SK-N-SH (cell line): ENCODE measurements at regions not wholly inside any gene's neighbourhood (a gene's known extent, or its start where the extent isn't known, plus 50 kb on each side); places are given as distances from the start of the nearest gene placed in this dataset.

ENCODE experiments used
- CTCF ChIA-PET: fragments of 300-600, 350-600 bp; formaldehyde crosslinking; extraction: SDS; loops from one replicate; lab custom pipeline; 2021; lab: Yijun Ruan, JAX
- POLR2A ChIA-PET: fragments of 350-600 bp; sonication (Branson Sonifier 250); formaldehyde crosslinking; extraction: SDS; loops from one replicate; lab custom pipeline; 2020; ENCODE audit warnings: antibody characterized with exemption, inconsistent platforms; lab: Yijun Ruan, JAX
- DNase-seq: peaks from one replicate; pipeline ENCODE4 v3.0.0; 2012
- H2AFZ ChIP-seq: fragments of 200-600 bp; sonication (generic); 2 replicates; pipeline ENCODE4 v1.8.1; 2016; ENCODE audit warnings: antibody characterized with exemption, mild to moderate bottlenecking, low read depth
- H3F3A ChIP-seq: fragments of 200-600 bp; sonication (generic); replicated peaks from 2 replicates; pipeline ENCODE3; 2016; ENCODE audit warnings: antibody characterized with exemption, mild to moderate bottlenecking; ENCODE audit not compliant: insufficient read depth
- H3K27ac ChIP-seq, 2 experiments: fragments of 200-500 bp in 1 of 2; fragments of 200-600 bp in 1 of 2; sonication (Bioruptor generic) in 1 of 2; sonication (generic), shearing (Covaris generic) in 1 of 2; 2 replicates each; pipeline versions ENCODE4 v1.5.1 to v1.6.1; 2014 to 2016; ENCODE audit warnings: low read depth in 2 of 2, inconsistent platforms in 1 of 2, low read length in 1 of 2, mild to moderate bottlenecking in 1 of 2, mixed read lengths in 1 of 2
- H3K27me3 ChIP-seq: fragments of 200-600 bp; sonication (generic), shearing (Covaris generic); 2 replicates; pipeline ENCODE4 v1.6.1; 2016; ENCODE audit warnings: mixed run types; ENCODE audit not compliant: insufficient read depth
- H3K36me3 ChIP-seq, 2 experiments: fragments of 200-500 bp in 1 of 2; fragments of 200-600 bp in 1 of 2; sonication (Bioruptor generic) in 1 of 2; sonication (generic) in 1 of 2; replicated peaks in 1 of 2; 2 replicates each; pipeline versions ENCODE3 to v1.5.1; 2014 to 2016; ENCODE audit warnings: low read length in 1 of 2, mild to moderate bottlenecking in 1 of 2; ENCODE audit not compliant: insufficient read depth in 2 of 2, control insufficient read depth in 1 of 2
- H3K4me1 ChIP-seq, 2 experiments: fragments of 200-500 bp in 1 of 2; fragments of 200-600 bp in 1 of 2; sonication (Bioruptor generic) in 1 of 2; sonication (generic), shearing (Covaris generic) in 1 of 2; 2 replicates each; pipeline versions ENCODE4 v1.5.1 to v1.6.1; 2014 to 2016; ENCODE audit warnings: low read depth in 1 of 2, low read length in 1 of 2, mixed run types in 1 of 2; ENCODE audit not compliant: insufficient read depth in 2 of 2, control insufficient read depth in 1 of 2
- H3K4me2 ChIP-seq: fragments of 200-600 bp; sonication (generic), shearing (Covaris generic); 2 replicates; pipeline ENCODE4 v1.6.1; 2017; ENCODE audit warnings: mixed run types
- H3K4me3 ChIP-seq, 2 experiments: fragments of 200-500 bp in 1 of 2; fragments of 200-600 bp in 1 of 2; sonication (Bioruptor generic) in 1 of 2; sonication (generic), shearing (Covaris generic) in 1 of 2; 2 replicates each; pipeline versions ENCODE4 v1.5.1 to v1.8.1; 2014 to 2016; ENCODE audit warnings: low read depth in 2 of 2, inconsistent platforms in 1 of 2, low read length in 1 of 2, mild to moderate bottlenecking in 1 of 2, mixed read lengths in 1 of 2, moderate library complexity in 1 of 2
- H3K79me2 ChIP-seq: fragments of 200-600 bp; sonication (generic); 2 replicates; pipeline ENCODE4 v1.8.1; 2017; ENCODE audit warnings: mild to moderate bottlenecking; ENCODE audit not compliant: insufficient read depth
- H3K9ac ChIP-seq: fragments of 200-600 bp; sonication (generic); 2 replicates; pipeline ENCODE4 v1.6.1; 2017; ENCODE audit warnings: mixed run types
- H3K9me2 ChIP-seq: fragments of 200-600 bp; sonication (generic); 2 replicates; pipeline ENCODE4 v1.6.1; 2017; ENCODE audit warnings: mixed run types
- H3K9me3 ChIP-seq: fragments of 200-600 bp; sonication (generic); 2 replicates; pipeline ENCODE4 v1.6.1; 2017; ENCODE audit warnings: mixed run types, mild to moderate bottlenecking, moderate library complexity
- H4K20me1 ChIP-seq: fragments of 200-600 bp; sonication (generic); 2 replicates; pipeline ENCODE4 v1.6.1; 2017; ENCODE audit warnings: mild to moderate bottlenecking, mixed run types; ENCODE audit not compliant: insufficient read depth
- CHD2 ChIP-seq: fragments of 150-350 bp; IDR thresholded peaks from 2 replicates; pipeline ENCODE4 v1.6.1; 2018; ENCODE audit warnings: low read length; ENCODE audit not compliant: partially characterized antibody
- ELF1 ChIP-seq: IDR thresholded peaks from 2 replicates; pipeline ENCODE4 v1.4.0; 2012
- EP300 ChIP-seq, 2 experiments: IDR thresholded peaks; 2 replicates each; pipeline versions ENCODE4 v1.4.0 to v1.6.1; 2012; ENCODE audit warnings: borderline replicate concordance in 1 of 2, low read depth in 1 of 2, low read length in 1 of 2
- FOSL2 ChIP-seq: IDR thresholded peaks from 2 replicates; pipeline ENCODE4 v1.4.0; 2012; ENCODE audit warnings: low read depth, mild to moderate bottlenecking, moderate library complexity, borderline replicate concordance
- FOXJ3 ChIP-seq: sonication (generic); formaldehyde crosslinking; IDR thresholded peaks from 2 replicates; pipeline ENCODE4 v1.5.1; 2020; ENCODE audit warnings: mild to moderate bottlenecking, missing genetic modification reagents
- GATA2 ChIP-seq: sonication (generic); formaldehyde crosslinking; IDR thresholded peaks from 2 replicates; pipeline ENCODE4 v1.5.0; 2020; ENCODE audit warnings: mild to moderate bottlenecking, missing genetic modification reagents
- MXI1 ChIP-seq: IDR thresholded peaks from 2 replicates; pipeline ENCODE4 v1.6.1; 2012; ENCODE audit warnings: mild to moderate bottlenecking, low read depth, low read length, improper control_type of control experiment
- POLR2AphosphoS5 ChIP-seq: IDR thresholded peaks from 2 replicates; pipeline ENCODE4 v1.6.1; 2012; ENCODE audit warnings: low read depth, low read length
- TEAD4 ChIP-seq: IDR thresholded peaks from 2 replicates; pipeline ENCODE4 v1.4.0; 2012; ENCODE audit warnings: mild to moderate bottlenecking, borderline replicate concordance; ENCODE audit not compliant: insufficient read depth
- WGBS: methylation state at CpG from one replicate; pipeline ENCODE4 v1.1.6; 2017; ENCODE audit warnings: low lambda C conversion rate; 5-methylcytosine and 5-hydroxymethylcytosine counted together
- TF ChIP-seq, protein P1 (sequence below): IDR thresholded peaks from 2 replicates; pipeline ENCODE4 v1.6.1; 2012; ENCODE audit warnings: mild to moderate bottlenecking, low read depth, low read length, moderate library complexity
- TF ChIP-seq, protein P2 (sequence below): IDR thresholded peaks from 2 replicates; pipeline ENCODE4 v1.4.0; 2012; ENCODE audit warnings: low read depth, borderline replicate concordance
- TF ChIP-seq, protein P3 (sequence below): fragments of 150-350 bp; IDR thresholded peaks from 2 replicates; pipeline ENCODE4 v1.6.1; 2016; ENCODE audit warnings: mild to moderate bottlenecking, low read depth, low read length

DNA sequence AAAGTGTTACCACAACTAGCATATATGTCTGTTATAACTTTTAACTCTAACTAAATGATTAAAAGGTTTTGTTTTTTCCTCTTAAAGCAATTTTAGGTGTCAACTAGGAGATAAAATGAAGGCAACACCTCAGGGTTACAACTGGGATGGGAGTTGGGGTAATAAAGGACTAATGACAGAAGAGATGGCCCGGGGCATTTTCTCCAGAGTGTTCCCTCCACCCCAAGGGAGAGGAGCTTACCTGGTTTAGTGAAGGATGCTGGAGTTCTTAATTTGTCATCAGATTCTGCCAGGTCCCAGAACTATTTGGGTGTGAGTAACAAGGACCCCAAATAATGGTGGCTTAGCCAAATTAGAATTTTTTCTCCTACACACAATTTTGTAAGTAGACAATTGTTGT is 260.3 kb downstream of the CD109 start:
- no peak for DNase-seq
- Histone ChIP-seq H3K79me2 (no peaks in the 10 kb centered on the region), H3F3A (no peaks in the 10 kb centered on the region), H3K9ac (no peak overlapping the region), H2AFZ (no peak overlapping the region), H3K4me3 (no peak overlapping the region), H3K36me3 (no peaks in the 10 kb centered on the region), H3K4me2 (no peak overlapping the region), H3K27me3 (no peaks in the 10 kb centered on the region; the same call in 1 of the 2 replicates), H4K20me1 (no peaks in the 10 kb centered on the region), H3K9me2 (no peaks in the 10 kb centered on the region), H3K27ac (no peak overlapping the region), H3K4me1 (no peaks in the 10 kb centered on the region), H3K9me3 (no peaks in the 10 kb centered on the region)
- ChIA-PET POLR2A (no interaction called here), CTCF (interaction anchor here (0.8 kb wide), 1 partner anchor 13 kb away, joined by 4 read pairs; no protein-coding TSS in a partner anchor)
- TF ChIP-seq MXI1 (no peak), POLR2AphosphoS5 (no peak), CHD2 (no peak), TEAD4 (no peak)
- WGBS: 0% methylated on average over 1 of the region's 1 CpG

DNA sequence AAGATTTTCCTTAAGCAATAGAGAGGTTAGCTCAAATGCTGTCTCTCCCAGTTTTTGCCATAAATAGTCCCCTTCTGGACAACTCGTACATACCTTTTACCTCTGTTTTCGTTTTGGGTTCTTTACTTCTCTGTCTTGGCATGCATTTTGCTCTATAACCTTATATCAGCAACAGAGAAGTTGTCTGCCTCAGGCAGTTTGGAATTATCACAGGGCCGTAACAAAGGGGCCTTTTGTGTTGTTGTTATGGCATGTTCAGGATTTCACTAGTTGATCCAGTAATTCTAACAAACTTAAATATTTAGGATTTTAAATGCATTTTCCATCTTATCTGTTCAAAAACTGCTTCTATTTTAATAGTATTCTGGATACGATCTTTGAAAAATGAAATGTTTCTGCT is 259.8 kb downstream of the CD109 start:
- H3K4me3 ChIP-seq: no peak overlapping the region
- no peaks in the 10 kb centered on the region; the same call in 1 of the 2 replicates for H3K27me3 ChIP-seq
- no peak for DNase-seq
- H3K4me1 ChIP-seq: no peaks in the 10 kb centered on the region
- H3K79me2 ChIP-seq: no peaks in the 10 kb centered on the region
- H3K9me2 ChIP-seq: no peaks in the 10 kb centered on the region
- TF ChIP-seq, protein P1, sequence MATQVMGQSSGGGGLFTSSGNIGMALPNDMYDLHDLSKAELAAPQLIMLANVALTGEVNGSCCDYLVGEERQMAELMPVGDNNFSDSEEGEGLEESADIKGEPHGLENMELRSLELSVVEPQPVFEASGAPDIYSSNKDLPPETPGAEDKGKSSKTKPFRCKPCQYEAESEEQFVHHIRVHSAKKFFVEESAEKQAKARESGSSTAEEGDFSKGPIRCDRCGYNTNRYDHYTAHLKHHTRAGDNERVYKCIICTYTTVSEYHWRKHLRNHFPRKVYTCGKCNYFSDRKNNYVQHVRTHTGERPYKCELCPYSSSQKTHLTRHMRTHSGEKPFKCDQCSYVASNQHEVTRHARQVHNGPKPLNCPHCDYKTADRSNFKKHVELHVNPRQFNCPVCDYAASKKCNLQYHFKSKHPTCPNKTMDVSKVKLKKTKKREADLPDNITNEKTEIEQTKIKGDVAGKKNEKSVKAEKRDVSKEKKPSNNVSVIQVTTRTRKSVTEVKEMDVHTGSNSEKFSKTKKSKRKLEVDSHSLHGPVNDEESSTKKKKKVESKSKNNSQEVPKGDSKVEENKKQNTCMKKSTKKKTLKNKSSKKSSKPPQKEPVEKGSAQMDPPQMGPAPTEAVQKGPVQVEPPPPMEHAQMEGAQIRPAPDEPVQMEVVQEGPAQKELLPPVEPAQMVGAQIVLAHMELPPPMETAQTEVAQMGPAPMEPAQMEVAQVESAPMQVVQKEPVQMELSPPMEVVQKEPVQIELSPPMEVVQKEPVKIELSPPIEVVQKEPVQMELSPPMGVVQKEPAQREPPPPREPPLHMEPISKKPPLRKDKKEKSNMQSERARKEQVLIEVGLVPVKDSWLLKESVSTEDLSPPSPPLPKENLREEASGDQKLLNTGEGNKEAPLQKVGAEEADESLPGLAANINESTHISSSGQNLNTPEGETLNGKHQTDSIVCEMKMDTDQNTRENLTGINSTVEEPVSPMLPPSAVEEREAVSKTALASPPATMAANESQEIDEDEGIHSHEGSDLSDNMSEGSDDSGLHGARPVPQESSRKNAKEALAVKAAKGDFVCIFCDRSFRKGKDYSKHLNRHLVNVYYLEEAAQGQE: no peak
- TF ChIP-seq, protein P2, sequence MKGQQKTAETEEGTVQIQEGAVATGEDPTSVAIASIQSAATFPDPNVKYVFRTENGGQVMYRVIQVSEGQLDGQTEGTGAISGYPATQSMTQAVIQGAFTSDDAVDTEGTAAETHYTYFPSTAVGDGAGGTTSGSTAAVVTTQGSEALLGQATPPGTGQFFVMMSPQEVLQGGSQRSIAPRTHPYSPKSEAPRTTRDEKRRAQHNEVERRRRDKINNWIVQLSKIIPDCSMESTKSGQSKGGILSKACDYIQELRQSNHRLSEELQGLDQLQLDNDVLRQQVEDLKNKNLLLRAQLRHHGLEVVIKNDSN: no peak
- TF ChIP-seq GATA2 (CRISPR knock-in tag): no peak
- TF ChIP-seq MXI1: no peak
- TF ChIP-seq FOSL2: no peak
- no peak for TF ChIP-seq EP300 (IDR thresholded peaks at IDR 0.05; ENCODE audit: borderline replicate concordance in 1 of 2, low read depth in 1 of 2, low read length in 1 of 2)
- TF ChIP-seq, protein P3, sequence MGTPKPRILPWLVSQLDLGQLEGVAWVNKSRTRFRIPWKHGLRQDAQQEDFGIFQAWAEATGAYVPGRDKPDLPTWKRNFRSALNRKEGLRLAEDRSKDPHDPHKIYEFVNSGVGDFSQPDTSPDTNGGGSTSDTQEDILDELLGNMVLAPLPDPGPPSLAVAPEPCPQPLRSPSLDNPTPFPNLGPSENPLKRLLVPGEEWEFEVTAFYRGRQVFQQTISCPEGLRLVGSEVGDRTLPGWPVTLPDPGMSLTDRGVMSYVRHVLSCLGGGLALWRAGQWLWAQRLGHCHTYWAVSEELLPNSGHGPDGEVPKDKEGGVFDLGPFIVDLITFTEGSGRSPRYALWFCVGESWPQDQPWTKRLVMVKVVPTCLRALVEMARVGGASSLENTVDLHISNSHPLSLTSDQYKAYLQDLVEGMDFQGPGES: no peak
- no peak for TF ChIP-seq FOXJ3
- TF ChIP-seq ELF1: no peak
- H3K27ac ChIP-seq: no peak overlapping the region
- no peak overlapping the region for H3K9ac ChIP-seq
- CTCF ChIA-PET: no interaction called here
- 5% methylated on average over 4 of the region's 4 CpGs for WGBS
- H3K4me2 ChIP-seq: no peak overlapping the region
- POLR2A ChIA-PET: no interaction called here
- H2AFZ ChIP-seq: no peak overlapping the region
- no peaks in the 10 kb centered on the region for H3K9me3 ChIP-seq
- H4K20me1 ChIP-seq: no peaks in the 10 kb centered on the region
- no peaks in the 10 kb centered on the region for H3F3A ChIP-seq
- no peaks in the 10 kb centered on the region for H3K36me3 ChIP-seq
